GM21515 (cell line): ENCODE measurements at regions not wholly inside any gene's neighbourhood (a gene's known extent, or its start where the extent isn't known, plus 50 kb on each side); places are given as distances from the start of the nearest gene placed in this dataset.
"Not testable (repeated sequence)": the region's sequence is repeated elsewhere in the genome, so short reads cannot be mapped to it uniquely, and the experiment has no call there.

ENCODE experiments used
- ATAC-seq: cut with Tn5 transposase; IDR thresholded peaks from one replicate; pipeline ENCODE4 v1.9.1; 2021; ENCODE audit not compliant: unreplicated experiment

- no peak for ATAC-seq
Measured at GRCh38 chr1:232422098-232422497, 207.8 kb downstream of the SIPA1L2 start.

- ATAC-seq, result no peak
Measured at GRCh38 chr1:232421143-232421796, 208.7 kb downstream of the SIPA1L2 start.

GRCh38 chr1:232417636-232418248, 212.2 kb downstream of the SIPA1L2 start:
- no peak for ATAC-seq

GRCh38 chr1:232416026-232416568, 213.8 kb downstream of the SIPA1L2 start:
- ATAC-seq, result no peak

GRCh38 chr1:232415481-232415880, 214.5 kb downstream of the SIPA1L2 start:
- ATAC-seq, result not testable (repeated sequence)

GRCh38 chr1:232414100-232414499, 215.8 kb downstream of the SIPA1L2 start:
- no peak for ATAC-seq

GRCh38 chr1:232413674-232414073, 216.3 kb downstream of the SIPA1L2 start:
- no peak for ATAC-seq

GRCh38 chr1:232409584-232409983, 220.3 kb downstream of the SIPA1L2 start:
- no peak for ATAC-seq

GRCh38 chr1:232407120-232407519, 222.8 kb downstream of the SIPA1L2 start:
- no peak for ATAC-seq

- no peak for ATAC-seq
Measured at GRCh38 chr1:232405781-232406180, 224.2 kb downstream of the SIPA1L2 start.

GRCh38 chr1:232404981-232405731, 224.8 kb downstream of the SIPA1L2 start:
- ATAC-seq, result no peak

- ATAC-seq, result no peak
Measured at GRCh38 chr1:232404227-232404626, 225.7 kb downstream of the SIPA1L2 start.

GRCh38 chr1:232403017-232403714, 226.8 kb downstream of the SIPA1L2 start:
- no peak for ATAC-seq

- ATAC-seq, result no peak
Measured at GRCh38 chr1:232398823-232399222, 231.1 kb downstream of the SIPA1L2 start.

GRCh38 chr1:232393444-232394146, 236.3 kb downstream of the SIPA1L2 start:
- no peak for ATAC-seq

GRCh38 chr1:232393010-232393409, 236.9 kb downstream of the SIPA1L2 start:
- ATAC-seq, result no peak

GRCh38 chr1:232390590-232390989, 239.3 kb downstream of the SIPA1L2 start:
- no peak for ATAC-seq

- no peak for ATAC-seq
Measured at GRCh38 chr1:232389744-232390143, 240.2 kb downstream of the SIPA1L2 start.

- no peak for ATAC-seq
Measured at GRCh38 chr1:232388363-232388762, 241.6 kb downstream of the SIPA1L2 start.

- no peak for ATAC-seq
Measured at GRCh38 chr1:232386721-232387510, 243.0 kb downstream of the SIPA1L2 start.
